ENCODE measurements at regions not wholly inside any gene's neighbourhood (a gene's known extent, or its start where the extent isn't known, plus 50 kb on each side); places are given as distances from the start of the nearest gene placed in this dataset.

- TF ChIP-seq ESRRG (CRISPR knock-in tag; IDR thresholded peaks at IDR 0.05): no peak
- TF ChIP-seq PATZ1 (CRISPR knock-in tag; IDR thresholded peaks at IDR 0.05; ENCODE audit: borderline replicate concordance): no peak
- no peak for TF ChIP-seq TOX (CRISPR knock-in tag; IDR thresholded peaks at IDR 0.05; ENCODE audit: borderline replicate concordance)
- no peak for TF ChIP-seq ZNF565 (CRISPR knock-in tag; conservative IDR thresholded peaks at IDR 0.05; ENCODE audit: low read depth)
- TF ChIP-seq GLIS3 (CRISPR knock-in tag; IDR thresholded peaks at IDR 0.05): no peak
- TF ChIP-seq OSR1 (CRISPR knock-in tag; IDR thresholded peaks at IDR 0.05): no peak
Measured at GRCh38 chr5:135690466-135690865, 111.7 kb upstream of the CXCL14 start.

All from SK-N-SH treated with all-trans-retinoic acid at 6 μM for 48 hours (cell line).